HUDEP-2 (cell line): ENCODE measurements at regions not wholly inside any gene's neighbourhood (a gene's known extent, or its start where the extent isn't known, plus 50 kb on each side); places are given as distances from the start of the nearest gene placed in this dataset.

ENCODE experiments used
- DNase-seq, 76 experiments: peaks; one replicate each; lab custom pipeline; 2025; ENCODE audit not compliant: unreplicated experiment in 76 of 76; lab: John Stamatoyannopoulos, UW

DNA sequence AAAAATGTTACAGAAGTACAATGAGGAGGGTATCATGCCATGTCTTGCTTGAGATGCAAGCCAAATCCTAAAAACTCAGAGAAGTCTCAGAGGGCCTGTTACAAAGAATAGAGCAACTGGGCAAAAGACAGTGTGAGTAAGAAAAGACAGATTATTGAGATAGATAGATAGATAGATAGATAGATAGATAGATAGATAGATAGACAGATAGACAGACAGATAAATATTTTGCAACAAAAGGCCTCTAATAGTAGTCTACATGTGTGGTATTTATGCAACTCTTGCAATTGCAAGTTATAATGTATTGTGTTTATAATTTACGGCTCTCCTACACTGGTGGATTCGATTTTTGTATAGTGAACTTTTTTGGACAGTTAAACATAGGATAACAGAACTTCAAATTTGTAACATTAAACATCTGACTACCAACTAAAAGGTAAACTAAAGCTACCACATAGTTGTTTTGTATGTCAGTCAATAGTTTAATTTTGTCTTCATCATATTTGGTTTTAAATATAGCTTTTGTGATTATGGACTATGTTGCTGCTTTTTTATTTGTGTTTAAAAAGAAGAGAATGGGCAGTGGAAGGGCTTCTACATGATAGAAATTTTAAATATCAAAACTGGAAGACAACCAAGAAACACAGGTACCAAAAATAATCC is 740.7 kb upstream of the LRRTM4 start:
- no peak for DNase-seq

DNA sequence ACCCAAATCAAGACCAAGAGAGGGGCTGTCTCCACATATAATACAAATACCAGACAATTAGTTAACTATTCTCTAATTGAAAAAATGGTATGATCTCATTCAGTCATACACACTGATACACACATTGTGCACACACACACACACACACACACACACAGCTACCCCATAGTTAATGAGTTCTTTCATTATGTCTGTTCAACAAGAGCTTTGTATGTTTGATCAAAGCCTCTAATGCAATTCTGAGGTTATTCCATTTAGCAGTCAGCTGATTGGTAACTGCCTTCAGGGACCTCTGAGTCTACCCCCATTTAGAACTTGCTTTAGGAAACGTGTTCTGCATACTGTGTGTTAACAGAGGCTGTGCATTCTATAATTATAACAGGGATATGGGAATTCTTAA is 741.4 kb upstream of the LRRTM4 start:
- no peak for DNase-seq

DNA sequence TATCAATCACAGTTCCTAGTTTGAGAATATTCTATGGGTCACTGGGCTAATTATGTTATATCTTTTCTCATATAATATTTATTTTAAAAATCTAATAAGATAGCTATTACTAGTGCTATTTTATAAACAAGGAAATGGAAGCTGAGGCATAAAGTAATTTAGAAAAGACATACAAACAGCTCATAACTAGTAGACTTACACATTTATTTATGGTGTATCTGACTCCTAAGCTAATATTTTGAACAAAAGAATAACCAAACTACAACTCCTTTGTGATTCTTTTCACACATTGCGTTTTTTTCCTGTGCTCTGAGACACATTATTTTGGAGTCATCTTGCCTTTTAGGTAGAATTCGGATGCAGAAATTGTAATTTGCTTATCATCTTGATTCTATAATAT is 742.0 kb upstream of the LRRTM4 start:
- DNase-seq = no peak

DNA sequence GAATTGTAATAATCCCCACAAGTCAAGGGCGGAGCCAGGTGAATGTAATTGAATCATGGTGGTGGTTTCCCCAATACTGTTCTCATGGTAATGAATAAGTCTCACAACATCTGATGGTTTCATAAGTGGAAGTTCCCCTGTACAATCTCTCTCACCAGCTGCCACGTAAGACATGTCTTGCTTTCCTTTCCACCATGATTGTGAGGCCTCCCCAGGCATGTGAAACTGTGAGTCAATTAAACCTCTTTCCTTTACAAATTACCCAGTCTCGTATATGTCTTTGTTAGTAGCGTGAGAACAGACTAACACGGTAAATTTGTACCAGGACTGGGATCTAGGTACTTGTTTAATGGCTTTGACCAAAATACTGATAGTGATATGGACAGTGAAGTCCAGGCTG is 744.3 kb upstream of the REG3G start:
- DNase-seq = no peak

DNA sequence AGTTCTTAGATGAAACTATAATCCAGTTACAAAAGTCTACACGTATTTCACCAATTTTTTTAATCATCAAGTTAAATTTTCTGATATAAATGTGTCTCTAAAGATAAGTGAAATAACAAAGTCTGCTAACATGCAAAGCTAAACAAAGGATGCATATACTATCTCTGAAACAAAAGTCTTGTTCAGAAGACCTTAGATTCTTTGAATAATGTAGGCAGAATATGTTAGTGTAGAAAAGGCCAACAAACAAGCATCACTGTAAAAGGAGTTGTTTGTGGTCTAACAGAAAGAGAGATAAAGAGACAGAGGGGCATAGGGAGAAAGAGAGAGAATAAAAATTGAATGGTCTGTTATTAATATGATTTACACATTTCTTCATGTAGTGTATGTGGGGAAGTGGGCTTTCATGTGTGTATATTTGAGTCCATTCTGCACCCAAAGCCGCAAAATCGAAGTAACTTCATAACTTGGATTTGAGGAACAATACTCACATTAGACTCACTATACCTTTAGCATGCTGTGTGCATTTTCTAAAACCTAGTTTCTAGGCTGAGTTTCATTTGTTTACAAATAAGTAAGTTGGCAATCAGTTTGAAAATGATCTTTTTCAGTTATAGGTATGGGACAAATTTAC is 734.8 kb upstream of the REG3G start:
- DNase-seq = no peak

DNA sequence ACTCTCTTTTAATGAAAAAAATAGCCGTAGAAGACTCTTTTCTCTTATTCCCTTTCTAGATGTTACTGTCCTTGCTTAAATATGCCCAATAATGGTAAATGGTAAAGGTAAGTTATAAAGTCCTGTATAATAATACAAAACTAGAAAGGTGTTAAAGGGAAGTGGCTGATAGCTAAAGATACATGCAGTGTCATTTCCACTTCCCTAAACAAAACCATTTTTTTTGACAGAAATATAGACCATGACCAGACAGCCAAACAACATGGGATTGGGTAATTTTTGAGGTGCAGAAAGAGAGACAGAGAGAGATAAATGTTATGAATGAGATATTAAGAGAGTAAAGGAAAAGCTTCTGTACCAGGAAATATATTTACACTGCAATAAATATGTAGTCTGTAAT is 731.7 kb upstream of the REG3G start:
- no peak for DNase-seq

DNA sequence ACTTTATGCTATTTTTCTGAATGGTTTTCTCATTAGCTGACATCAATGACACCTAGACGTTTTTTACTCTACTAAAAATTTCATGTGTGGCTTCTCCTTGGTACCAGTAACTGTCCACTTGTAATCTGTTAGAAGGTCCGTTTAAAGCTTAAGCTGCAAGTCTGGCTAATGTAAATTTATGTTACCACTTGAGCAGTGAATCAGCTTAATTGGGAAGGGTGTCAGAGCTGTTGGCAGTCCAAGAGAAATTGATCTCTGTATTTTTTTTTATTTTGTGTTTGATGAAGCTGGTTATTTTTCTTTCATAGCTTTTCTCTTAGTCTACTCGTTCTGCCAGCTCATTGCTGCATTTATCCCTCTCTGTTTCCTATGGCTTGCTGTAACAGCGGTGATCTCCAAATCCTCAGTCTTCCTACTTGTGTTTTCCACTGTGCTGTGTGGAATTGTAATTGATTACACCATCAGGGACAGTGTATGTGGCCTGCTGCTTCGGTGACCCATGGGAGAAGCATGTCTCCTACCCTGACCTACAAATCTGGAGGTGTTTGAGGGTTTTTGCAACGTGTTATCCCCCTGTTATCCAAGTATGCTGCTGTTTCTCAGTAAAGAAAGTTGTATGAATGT is 724.2 kb upstream of the REG3G start:
- DNase-seq = no peak

DNA sequence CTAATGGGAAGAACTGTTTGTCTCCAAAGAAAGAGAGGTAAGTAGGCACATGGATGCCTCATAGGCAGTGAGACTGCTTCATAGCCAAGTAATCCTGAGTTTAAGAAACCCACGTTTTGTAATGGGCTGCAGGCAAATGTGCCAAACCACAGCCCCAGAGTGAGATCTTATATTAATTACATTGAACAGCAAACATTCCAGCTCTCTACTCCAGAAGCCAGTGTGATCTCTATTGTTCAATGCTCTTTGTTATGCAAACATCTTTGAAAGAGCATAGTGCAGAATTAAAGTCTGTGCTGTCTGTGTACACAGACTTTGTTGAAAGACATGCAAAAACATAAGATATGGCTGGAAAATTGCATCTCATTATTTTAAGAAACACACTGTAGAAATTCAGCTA is 720.8 kb upstream of the REG3G start:
- no peak for DNase-seq

DNA sequence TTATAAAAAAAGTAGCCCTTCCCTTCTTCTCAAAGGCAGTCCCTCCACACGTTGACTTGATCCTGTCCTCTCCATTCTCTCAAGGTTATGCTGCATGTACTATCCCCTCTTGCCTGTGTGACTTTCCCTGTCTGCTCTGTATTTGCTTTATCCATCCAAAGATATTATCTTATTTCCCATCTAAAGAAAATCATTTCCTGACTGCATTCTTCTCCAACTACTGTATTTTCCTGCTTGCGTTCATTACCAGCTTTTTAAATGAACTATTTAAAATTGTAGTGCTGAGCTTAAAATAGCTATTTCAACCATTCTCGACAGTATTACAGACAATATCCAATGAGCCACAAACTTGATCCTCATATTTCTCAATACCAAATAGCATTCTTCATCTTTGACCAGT is 716.0 kb upstream of the REG3G start:
- no peak for DNase-seq

DNA sequence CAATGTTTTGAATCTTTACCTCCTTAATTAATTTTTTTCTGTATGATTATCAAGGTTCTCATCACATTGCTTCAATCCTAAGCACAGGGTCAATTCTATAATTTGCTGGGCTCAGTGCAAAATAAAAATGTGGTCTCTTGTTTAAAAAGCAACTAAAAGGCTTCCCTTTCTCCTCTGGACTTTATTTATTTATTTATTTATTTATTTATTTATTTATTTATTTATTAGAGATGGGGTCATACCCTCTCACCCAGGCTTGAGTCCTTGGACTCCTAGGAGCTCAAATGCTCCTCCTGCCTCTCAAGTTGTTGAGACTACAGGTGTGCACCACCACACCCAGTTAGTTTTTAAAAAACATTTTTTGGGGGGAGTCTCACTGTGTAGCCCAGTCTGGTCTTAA is 710.1 kb upstream of the REG3G start:
- DNase-seq = no peak

DNA sequence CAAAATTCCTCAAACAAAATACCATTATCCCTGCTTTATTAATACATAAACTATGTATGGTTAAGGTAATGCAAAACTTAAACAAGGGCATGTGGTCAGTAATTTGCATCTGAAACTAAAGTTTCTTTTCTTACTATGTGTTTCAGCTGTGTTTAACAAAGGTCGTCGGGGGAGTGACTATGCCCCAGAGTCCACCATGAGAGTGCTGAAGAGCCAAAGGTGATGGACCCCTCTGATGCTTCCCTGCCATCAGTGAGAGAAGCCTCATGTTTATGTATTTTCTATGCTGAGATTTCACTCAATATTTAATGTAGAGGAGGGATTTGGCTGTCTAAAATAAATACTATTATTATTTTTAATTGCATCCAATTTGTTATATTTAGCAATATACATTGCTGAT is 707.2 kb upstream of the REG3G start:
- DNase-seq = no peak

DNA sequence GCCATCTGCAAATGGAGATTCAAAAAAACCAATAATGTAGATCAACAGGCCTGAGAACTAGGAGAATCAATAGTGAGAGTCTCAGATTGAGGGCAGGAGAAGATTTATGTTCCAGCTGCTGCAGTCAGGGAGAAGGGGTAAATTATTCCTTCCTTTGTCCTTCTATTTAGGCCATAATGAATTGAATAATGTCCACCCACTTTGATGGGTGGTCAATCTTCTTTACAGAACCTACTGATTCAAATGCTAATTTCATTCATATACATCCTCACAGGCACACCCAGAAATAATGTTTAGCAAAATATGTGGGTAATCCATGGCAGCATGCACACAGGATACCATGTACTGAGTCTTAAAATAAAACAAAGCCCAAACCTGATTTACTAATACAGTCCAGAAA is 695.3 kb upstream of the REG3G start:
- DNase-seq = no peak

DNA sequence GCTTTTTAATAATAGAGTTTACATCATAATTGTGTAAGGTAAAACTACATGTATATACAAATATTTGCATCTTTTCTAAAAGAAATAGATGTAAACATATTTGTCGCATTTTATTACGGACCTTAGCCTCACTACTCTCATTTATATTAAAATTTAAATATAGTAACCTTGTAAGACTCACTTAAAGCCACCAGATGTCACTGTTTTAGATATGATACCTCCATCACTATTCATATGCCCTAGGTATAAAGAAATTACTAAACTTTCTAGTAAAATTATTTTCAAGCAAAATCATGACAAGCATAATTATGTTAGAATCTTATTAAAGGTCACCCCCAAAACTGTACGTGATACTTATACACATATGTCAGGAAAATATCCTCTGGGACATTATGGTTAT is 674.3 kb upstream of the REG3G start:
- no peak for DNase-seq

DNA sequence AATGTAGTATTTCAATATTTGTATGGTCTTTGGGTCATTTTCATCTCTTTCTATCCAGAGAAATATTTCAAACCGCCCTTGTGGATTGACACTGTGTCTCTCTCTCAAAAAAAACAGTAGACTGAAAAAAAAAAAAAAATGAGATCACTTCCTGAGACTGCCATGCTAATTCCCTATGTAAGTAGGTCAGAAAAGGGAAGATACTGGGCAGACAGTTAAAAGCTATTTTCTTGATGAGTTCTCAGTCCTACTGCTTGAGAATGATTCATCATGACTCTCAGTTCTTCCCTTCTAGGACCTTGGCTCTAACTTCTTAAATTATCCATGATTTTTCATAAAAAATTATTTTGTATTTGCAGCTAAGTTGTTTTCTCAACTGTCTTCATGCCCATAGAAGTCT is 672.3 kb upstream of the REG3G start:
- no peak for DNase-seq

DNA sequence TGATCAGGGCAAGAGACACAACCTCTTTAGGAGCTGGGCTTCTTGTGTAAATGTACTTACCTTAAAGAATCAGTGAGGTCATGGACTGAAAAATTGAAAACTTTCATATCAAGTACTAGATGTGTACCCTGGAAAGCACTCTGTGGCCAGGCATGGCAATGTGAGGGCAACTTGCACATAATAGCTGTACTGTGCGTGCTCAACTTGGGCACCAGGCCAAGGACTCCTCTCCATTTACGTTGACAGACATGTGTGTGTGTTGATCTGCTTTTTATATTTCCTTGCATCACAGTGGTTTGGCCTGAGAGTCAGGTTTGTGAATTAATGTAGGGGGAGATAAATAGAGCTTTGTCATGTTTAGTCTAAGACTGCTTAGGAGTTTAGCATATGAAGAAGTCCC is 669.5 kb upstream of the REG3G start:
- DNase-seq = no peak

DNA sequence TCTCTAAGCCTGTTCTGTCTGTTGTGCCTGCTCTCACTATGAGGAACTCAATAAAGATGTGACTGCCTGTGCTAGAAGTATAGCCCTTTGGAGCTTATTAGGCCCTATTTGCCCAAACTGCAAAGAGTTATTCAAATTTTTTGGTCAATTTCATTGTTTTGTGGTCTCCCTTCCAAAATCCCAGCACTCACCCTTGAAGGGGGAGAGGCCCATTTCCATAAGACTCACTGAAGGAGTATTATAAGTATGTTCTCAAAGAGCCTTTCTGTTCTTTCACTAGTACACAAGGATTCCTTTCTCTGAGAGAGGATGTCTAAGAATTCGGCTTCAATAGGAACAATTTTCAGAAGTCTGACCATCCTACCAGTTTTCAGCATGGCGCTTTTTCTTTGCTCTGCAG is 641.9 kb upstream of the REG3G start:
- DNase-seq = no peak

DNA sequence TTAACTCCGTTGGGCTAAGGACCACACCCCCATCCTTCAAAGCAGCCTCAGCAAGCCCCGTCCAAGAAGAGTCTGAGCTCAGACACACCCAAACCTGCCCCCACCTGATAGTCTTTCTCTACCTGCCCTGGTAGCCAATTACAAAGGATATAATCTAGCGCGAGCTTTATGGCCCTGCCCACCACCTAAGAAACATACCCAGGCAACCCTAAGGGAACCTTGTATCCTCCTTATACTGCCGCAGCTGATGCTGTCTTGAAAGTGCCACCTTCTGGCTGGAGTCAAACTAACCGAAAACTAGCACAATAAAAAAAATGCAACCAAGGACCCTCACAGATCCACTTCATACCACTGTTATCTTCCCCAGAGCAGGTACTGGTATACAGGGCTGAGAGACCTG is 628.3 kb upstream of the REG3G start:
- no peak for DNase-seq

DNA sequence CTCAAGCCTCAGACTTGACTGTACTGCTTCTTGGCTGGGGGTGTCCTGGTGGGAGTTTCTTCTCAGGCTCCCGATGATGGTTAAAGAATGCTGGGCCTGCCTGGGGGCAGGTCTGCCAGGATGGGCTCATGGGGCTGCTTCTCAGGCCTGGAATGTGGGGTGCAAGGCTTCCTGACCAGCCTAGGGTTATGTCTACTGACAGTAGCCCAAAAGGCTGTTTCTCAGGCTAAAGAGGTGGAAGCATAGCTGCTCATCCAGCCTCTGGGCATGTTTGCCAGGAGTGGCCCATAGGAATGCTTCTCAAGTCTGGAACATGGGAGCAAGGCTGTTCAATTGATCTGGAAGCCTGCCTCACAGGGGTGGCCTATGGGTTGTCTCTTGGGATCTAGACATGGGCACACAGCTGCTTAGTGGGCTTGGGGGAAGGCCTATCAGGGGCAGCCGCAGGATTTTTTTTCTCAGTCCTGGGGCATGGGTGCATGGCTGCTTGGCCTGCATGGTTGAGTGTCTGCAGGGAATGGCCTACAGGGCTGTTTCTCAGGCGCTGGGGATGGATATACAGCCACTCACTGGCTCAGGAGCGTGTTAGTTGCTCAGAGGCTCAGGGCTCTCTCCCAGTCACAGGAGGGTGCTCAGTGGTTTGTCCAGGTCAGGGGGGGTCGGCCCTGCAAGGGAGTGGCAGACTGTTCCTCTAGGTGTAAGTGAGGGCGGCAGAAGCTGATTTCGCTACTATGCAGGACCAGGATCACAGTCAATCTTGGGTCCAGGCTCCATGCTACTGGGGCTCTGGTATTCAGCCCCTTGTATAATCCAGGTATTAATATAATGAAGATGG is 617.3 kb upstream of the REG3G start:
- DNase-seq = no peak

DNA sequence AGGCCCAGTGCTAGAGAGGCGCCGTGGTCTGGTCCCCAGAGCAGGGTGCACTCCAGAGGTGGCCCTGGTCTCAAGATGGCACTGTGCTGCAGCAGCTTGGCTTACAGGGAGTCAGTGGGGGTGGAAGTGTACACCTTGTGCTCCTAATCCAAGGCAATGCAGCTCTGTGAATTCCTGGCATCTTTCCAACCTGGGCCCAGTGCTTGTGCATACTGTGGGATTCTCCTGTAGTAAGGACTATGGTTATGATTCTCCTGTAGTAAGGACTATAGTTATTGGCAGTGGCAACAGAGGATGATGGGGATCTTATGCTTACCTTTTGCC is 616.7 kb upstream of the REG3G start:
- no peak for DNase-seq

DNA sequence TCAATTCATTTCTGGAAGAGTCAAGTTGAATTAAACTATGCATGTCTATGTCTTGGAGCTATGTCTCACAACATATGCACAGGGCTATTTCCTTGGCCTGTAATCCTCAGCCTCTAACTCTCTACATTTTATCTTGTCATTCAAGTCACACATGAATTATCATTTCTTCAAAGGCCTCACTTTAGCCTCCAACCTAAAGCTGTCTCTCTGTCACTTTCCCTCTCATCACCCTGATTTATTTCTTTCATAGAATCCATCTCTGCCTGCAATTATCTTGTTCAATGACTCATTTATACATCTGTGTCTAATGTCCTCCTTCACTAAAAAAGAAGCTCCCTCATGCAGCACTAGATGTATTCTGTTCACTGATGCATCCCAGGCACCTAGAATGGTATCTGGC is 614.2 kb upstream of the REG3G start:
- DNase-seq = no peak

DNA sequence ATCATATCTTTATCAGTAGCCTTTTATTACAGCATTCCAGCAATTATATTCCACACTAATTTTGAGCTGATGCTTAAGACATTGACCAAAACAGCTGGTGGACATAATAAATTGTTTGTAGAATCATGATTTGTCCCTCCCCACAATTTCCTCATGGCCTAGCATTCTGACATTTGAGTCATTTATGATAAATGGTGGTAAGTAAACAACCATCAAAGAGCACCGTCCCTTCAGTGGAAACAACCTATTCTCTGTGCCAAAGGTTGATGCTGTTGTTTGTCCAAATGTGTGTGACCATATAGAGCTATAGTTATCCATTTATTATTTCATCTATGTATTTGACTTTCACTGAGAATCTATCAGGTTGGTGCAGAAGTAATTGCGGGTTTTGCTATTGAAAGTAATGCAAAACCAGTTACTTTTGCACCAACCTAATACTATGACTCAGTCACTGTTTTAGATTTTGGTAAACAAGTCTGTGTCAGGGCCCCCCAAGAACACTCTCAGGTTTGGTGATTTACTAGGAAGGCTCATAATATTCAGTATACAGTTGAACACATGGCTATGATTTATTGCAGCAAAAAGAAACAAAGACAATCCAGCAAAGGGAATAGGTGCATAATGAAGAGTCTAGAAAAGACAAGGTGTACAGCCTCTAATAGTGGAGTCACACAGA is 608.7 kb upstream of the REG3G start:
- DNase-seq = no peak
